Upper lobe of left lung (tissue), 4 donors: ENCODE measurements at regions not wholly inside any gene's neighbourhood (a gene's known extent, or its start where the extent isn't known, plus 50 kb on each side); places are given as distances from the start of the nearest gene placed in this dataset.

Experiments used
- CTCF ChIP-seq, 6 experiments: fragments of 450-650 bp in 4 of 6; fragments of 200-600 bp in 2 of 6; sonication (generic) in 2 of 6; IDR thresholded peaks; one replicate each; pipeline ENCODE4 v1.5.1; 2016 to 2019; ENCODE audit warnings: antibody characterized with exemption in 6 of 6
- EP300 ChIP-seq, 4 donors: sonication (generic); formaldehyde crosslinking; IDR thresholded peaks; one replicate each; pipeline ENCODE4 v1.5.1; 2017; ENCODE audit warnings: antibody characterized with exemption in 4 of 4, control low read depth in 2 of 4
- POLR2A ChIP-seq, 4 donors: fragments of 450-650 bp; IDR thresholded peaks; one replicate each; pipeline ENCODE4 v1.5.1; 2016 to 2017; ENCODE audit warnings: antibody characterized with exemption in 4 of 4, mild to moderate bottlenecking in 2 of 4

- TF ChIP-seq CTCF (IDR thresholded peaks at IDR 0.05): no peak
- no peak for TF ChIP-seq POLR2A (IDR thresholded peaks at IDR 0.05)
- no peak for TF ChIP-seq EP300 (IDR thresholded peaks at IDR 0.05)
Measured at GRCh38 chr5:143913008-143913752, 101.2 kb downstream of the HMHB1 start.
